CD4-positive, alpha-beta T cell treated with Interleukin-12 subunit alpha and Interleukin-12 subunit beta, for 1 hour (primary cell): ENCODE measurements at regions not wholly inside any gene's neighbourhood (a gene's known extent, or its start where the extent isn't known, plus 50 kb on each side); places are given as distances from the start of the nearest gene placed in this dataset.
"Not testable (repeated sequence)": the region's sequence is repeated elsewhere in the genome, so short reads cannot be mapped to it uniquely, and the experiment has no call there.

Source experiments
- DNase-seq: peaks from one replicate; pipeline ENCODE4 v3.0.0-alpha.2; 2020

DNA sequence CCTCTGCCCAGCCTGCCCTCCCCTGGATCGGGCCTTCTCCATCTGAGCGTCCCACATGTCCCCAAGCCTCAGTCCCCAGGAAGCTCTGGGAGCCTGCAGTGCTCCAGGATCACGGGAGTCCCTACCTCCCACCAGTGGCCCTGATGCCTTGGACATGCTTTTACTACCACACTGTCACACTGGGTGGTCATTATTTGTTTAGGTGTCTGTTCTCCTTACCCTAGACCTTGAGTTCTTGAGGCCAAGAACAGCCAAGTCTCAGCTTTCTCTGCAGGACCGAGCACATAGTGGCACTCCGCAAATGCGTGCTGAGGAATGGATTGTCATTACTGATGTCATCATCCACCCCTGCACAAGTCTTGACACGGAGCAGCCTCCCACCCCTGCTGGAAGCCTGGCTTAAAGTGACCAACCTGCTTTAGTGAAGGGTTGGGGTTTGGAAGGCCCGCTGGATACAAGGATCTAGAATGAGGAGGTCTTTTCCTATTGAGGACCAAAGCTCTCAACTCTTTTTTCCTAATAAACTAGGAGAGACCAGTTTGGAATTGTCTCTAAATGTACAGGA is 132.9 kb upstream of the CRHR1 start:
- DNase-seq: no peak

GRCh38 chr17:45653616-45654015 is 130.5 kb upstream of the CRHR1 start:
- no peak for DNase-seq

DNA sequence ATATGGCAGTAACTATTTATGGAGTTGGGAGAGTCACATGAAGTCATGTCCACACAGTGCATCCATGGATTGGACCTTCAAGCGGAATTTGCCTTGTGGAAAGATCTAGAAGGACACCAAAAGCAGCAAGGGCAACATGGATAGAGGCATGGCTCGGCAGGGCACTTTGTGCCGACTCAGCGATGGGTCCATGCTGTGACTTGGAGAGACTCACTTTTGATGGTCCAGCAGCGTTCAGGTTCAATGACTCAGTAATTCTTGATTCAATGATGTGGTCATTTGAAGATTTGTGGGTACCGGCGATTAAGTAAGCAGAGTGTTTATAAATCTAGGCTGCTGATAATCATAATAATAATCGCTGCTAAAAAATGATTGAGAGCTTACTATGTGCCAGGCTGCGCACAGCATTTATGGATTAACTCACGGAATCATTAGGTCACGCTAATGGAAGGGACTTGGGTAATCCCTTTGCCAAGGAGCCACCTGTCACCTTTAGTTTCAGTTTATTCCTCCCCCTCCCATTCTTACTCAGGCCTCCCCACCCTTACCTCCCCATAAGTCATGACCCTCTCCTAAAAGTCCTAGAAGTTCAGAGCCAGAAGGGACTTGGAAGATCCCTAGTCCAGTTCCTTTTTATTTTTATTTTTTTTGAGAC is 127.5 kb upstream of the CRHR1 start:
- no peak for DNase-seq

DNA sequence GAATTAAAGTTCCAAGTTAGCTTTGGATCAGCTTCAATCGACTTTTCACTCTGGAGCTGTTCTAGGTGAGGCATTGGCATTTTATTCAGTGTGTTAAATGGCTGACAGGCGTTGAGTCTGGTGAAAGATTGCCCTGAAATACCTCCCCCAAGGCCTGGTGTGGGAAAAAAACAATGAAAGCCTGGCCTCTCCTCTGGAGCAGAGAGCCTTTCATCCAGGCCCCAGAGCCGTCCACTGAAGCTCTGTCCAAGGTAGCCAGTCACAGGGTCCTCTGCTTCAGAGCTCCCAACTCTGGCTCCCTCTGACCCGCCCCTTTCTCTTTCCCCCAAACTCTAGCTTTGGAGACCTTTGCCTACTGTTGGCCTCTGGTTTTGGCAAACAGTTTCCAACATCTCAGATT is 123.6 kb upstream of the CRHR1 start:
- DNase-seq: no peak

- DNase-seq: no peak
These were observed 121.7 kb upstream of the CRHR1 start for GRCh38 chr17:45662432-45662831.

- DNase-seq: no peak
These were observed 120.3 kb upstream of the CRHR1 start for GRCh38 chr17:45663772-45664171.

- DNase-seq: no peak
These were observed 119.2 kb upstream of the CRHR1 start for GRCh38 chr17:45664921-45665320.

DNA sequence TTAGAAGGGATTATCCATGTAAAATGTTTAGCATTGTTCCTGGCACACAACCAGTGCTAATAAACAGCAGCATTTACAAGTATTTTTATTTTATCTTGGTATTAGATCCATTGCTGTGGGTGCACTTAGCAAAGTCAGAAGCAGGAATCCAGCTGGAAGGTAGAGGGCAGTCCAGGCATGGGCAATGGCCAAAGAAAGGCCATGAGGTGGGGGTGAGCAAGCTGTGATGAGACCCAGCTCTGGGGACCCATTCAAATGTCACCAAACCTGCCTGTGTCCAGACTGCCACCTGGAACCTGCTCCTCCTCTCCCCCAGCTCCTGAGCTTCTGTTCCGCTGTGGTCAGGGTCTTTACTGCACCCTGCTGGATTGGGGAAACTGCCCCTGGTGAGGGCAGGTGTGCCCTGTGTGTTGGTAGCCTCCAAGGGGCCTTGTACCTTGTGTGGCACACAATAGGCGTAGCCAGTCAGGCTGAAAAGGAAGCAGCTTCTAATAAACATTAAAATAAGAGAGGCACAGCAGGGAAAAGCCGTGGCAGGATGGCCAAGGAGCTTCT is 118.0 kb upstream of the CRHR1 start:
- DNase-seq: no peak

GRCh38 chr17:45666641-45667040 is 117.5 kb upstream of the CRHR1 start:
- no peak for DNase-seq

DNA sequence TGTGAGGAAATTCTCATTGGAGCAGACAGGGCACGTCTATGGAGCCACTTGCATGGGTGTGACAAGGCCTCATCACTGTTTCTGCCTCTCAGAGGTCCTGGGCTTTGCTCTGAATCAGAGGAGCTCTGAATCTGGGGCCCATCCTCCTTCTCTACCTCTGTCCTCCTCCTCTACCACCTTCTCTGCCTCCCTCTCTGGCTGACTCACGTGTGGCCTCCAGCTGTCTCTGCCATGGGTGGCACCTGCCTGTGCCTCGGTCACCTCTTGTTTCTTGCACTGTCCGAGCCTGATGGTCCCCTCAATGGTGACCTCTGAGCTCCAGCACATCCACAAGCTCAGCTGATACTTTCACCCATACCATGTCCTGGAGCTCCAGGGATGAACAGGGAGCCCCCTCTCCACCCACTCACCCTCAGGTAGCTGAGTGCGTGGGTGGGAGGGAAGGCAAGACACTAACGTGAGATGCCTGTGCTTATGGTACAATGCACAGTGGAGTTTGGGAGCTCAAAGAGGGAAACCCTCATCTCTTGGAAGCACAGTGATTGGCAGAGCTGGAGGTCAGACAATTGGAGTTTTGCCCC is 116.4 kb upstream of the CRHR1 start:
- no peak for DNase-seq

DNA sequence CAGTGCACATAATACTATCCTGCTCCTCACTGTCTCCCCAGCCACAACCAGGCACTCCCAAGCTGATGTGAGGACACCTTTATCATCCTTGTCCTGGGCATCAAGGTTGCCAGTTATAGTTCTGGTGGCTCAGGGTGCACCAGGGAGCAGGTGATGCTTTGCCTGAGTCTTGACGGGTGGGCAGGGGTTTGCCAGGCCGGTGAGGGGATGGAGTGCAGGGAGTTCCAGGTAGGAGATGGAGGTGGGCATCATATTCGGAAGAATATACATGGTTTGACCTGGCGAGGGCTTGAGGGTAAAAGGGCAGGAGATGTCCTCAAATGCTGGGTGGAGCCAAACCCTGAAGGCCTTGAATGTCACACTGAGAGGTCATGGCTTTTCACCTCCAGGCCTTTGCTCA is 115.8 kb upstream of the CRHR1 start:
- DNase-seq: no peak

DNA sequence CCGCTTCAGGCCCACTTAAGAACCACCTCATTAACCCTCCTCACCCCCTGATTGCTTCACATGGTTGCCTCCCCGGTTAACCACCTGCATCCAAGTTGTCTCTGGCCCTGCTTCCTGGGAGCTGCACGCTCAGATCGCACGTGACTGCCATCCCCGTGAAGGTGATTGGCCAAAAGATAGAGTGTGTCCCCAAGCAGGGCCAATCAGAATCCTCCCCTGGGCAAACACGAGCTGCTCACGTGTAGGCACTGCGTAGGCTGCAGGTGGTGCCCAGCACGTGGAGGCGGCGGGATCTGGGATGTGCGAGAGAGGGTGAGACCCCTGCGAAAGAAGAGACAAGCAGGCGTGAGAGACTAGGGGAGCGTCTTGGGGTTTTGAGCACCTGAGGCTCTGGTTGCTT is 111.8 kb upstream of the CRHR1 start:
- no peak for DNase-seq

- no peak for DNase-seq
These were observed 111.3 kb upstream of the CRHR1 start for GRCh38 chr17:45672792-45673191.

DNA sequence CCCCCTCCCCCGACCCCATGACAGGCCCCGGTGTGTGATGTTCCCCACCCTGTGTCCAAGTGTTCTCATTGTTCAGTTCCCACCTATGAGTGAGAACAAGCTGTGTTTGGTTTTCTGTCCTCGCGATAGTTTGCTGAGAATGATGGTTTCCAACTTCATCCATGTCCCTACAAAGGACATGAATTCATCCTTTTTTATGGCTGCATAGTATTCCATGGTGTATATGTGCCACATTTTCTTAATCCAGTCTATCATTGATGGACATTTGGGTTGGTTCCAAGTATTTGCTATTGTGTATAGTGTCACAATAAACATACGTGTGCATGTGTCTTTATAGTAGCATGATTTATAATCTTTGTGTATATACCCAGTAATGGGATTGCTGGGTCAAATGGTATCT is 110.4 kb upstream of the CRHR1 start:
- DNase-seq: not testable (repeated sequence)

- DNase-seq: no peak
These were observed 109.1 kb upstream of the CRHR1 start for GRCh38 chr17:45675012-45675411.

DNA sequence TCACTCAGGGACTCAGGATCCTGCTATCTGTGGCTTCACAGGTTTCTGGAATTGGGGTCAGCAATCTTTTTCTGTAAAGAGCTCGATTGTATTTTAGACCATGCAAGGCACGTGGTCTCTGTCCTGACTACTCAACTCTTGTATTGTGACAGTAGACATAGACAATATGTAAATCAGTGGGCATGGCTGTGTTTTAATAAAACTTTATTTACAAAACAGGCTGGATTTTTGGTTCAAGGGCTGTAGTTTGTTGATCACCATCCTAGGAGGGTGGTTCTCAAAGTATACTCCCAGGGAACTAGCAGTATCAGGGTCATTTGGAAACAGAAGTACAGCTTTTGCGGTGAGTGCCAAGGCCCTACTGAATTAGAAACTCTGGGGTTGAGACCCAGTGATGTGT is 108.2 kb upstream of the CRHR1 start:
- DNase-seq: no peak

GRCh38 chr17:45676695-45677094 is 107.4 kb upstream of the CRHR1 start:
- DNase-seq: no peak

DNA sequence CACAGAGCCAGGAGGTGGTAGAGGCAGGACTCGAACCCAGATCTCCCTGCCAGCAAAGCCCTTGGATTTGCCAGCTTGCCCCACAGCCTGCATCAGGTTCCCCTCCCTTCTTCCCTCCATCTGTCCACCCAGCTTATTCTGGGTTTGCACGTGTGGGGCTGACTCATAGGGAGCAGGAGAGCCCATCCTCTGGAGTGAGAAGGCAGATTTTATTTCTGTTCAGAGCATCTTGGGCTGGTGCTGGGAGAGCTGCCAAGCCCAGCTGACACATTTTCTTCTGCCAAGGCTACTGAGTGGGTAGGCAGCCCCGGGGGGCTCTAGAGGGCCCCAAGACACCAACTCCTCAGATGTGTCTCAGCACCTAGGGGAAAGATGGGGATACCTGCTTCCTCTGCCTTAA is 106.3 kb upstream of the CRHR1 start:
- DNase-seq: no peak

- DNase-seq: no peak
These were observed 104.7 kb upstream of the CRHR1 start for GRCh38 chr17:45679426-45679825.

DNA sequence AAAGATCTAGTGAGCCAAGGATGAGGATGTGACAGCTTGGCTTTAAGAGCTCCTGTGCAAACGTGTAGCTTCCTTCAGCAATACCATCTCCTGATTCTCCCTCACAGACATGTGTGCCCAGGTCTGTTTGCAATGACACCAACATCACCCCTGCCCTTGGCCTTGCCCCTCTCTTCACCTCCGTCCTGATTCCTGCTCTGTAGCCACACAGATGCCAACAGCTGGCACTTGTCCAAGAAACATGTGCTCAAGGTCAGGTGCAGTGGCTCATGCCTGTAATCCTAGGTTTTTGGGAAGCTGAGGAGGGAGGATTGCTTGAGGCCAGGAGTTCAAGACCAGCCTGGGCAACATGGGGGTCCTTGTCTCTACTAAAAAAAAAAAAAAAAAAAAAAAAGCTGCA is 103.8 kb upstream of the CRHR1 start:
- no peak for DNase-seq

GRCh38 chr17:45681706-45682105 is 102.4 kb upstream of the CRHR1 start:
- DNase-seq: no peak

DNA sequence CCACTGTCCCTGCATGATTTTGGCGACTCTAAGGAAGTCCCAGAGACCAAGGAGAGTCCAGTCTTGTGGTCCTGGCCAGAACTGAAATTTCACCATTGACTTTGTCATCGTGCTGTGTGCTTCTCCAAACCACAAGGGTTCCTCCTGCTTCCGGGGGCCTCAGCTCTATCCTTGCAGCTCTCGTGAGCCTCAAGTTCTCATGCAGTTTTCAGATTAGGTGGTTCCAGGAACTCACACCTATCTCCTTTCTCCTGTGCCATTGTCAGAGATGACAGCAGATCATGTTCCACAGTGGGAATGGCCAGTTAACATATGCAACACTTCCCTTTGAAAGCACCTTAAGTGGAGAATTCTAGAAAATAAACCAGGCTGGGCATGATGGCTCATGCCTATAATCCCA is 97.9 kb upstream of the CRHR1 start:
- DNase-seq: no peak

DNA sequence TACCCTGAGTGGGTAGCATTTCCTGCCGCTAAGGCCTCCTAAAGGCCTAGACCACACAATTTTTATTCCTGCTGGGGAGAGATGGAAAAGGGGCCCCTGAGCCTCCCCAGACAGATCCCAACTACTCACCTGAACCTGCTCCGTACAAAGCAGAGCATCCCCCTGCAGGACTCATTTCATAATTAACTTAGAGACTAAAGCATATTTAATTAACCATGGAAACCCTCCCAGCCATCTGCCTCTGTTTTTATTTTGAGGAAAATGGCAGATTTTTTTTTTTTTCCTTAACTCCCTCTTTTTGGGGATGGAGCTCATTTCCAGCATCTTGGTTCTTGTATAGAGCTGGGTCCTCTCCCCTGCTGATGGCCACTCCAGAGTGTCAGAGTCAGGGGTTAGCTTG is 96.5 kb upstream of the CRHR1 start:
- no peak for DNase-seq

DNA sequence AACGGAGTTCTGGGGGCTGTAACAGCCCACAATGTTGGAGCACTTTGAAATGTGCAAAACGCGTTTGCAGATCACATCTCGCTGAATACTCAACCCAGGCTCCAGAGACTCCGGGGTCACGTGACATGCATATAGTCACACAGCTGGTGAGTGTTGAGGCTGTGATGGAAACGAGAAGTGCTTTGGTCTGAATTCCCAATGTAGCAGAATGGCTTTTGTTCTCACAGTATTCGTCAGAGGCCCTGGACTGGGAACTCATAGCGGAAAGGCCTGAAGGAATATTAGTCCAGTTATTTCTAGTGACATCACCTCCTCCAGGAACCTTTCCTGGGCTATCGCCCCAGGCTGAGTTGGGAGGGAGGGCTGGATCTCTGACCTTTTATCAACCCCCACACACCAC is 95.8 kb upstream of the CRHR1 start:
- no peak for DNase-seq

DNA sequence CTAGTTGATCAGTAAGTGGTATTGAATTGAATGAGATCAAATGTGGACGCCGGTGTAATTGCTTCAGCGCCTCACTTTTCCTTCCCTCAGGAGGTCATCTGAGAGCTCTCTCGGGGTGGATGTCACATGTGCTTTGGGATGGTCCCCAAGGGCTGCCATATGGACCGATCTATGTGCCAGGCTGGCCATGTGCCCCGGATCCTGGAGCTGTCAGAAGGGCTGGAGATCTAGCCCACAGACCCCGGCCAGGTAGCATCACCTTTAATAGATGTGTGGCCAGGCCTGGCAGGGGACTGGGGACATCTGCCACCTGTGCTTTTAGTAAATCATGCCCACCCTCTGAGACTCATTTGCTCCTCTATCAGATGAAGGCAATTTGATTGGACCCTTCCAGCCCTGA is 95.3 kb upstream of the CRHR1 start:
- no peak for DNase-seq
